ENCODE measurements at regions not wholly inside any gene's neighbourhood (a gene's known extent, or its start where the extent isn't known, plus 50 kb on each side); places are given as distances from the start of the nearest gene placed in this dataset.

GRCh38 chrX:39018541-39018940, 217.3 kb downstream of the MID1IP1 start (continued):
- no peak for TF ChIP-seq ZNF843 (tag by site-specific recombination; IDR thresholded peaks at IDR 0.05)
- TF ChIP-seq, protein P1, sequence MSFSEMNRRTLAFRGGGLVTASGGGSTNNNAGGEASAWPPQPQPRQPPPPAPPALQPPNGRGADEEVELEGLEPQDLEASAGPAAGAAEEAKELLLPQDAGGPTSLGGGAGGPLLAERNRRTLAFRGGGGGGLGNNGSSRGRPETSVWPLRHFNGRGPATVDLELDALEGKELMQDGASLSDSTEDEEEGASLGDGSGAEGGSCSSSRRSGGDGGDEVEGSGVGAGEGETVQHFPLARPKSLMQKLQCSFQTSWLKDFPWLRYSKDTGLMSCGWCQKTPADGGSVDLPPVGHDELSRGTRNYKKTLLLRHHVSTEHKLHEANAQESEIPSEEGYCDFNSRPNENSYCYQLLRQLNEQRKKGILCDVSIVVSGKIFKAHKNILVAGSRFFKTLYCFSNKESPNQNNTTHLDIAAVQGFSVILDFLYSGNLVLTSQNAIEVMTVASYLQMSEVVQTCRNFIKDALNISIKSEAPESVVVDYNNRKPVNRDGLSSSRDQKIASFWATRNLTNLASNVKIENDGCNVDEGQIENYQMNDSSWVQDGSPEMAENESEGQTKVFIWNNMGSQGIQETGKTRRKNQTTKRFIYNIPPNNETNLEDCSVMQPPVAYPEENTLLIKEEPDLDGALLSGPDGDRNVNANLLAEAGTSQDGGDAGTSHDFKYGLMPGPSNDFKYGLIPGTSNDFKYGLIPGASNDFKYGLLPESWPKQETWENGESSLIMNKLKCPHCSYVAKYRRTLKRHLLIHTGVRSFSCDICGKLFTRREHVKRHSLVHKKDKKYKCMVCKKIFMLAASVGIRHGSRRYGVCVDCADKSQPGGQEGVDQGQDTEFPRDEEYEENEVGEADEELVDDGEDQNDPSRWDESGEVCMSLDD (tag by site-specific recombination; IDR thresholded peaks at IDR 0.05), result no peak

- H3K4me1 ChIP-seq (ENCODE audit: control insufficient read depth, insufficient read depth, low read length), result peaks cover 4% of the 10 kb centered on the region; the same call in 1 of the 2 replicates
- TF ChIP-seq ZNF341 (tag by site-specific recombination; IDR thresholded peaks at IDR 0.05; ENCODE audit: low read depth) (no peak), HOXD13 (CRISPR knock-in tag; IDR thresholded peaks at IDR 0.05; ENCODE audit: borderline replicate concordance) (no peak), ZNF404 (tag by site-specific recombination; IDR thresholded peaks at IDR 0.05) (no peak), SETDB1 (IDR thresholded peaks at IDR 0.05; ENCODE audit: insufficient read length, low read length) (no peak)
- TF ChIP-seq, protein P2, sequence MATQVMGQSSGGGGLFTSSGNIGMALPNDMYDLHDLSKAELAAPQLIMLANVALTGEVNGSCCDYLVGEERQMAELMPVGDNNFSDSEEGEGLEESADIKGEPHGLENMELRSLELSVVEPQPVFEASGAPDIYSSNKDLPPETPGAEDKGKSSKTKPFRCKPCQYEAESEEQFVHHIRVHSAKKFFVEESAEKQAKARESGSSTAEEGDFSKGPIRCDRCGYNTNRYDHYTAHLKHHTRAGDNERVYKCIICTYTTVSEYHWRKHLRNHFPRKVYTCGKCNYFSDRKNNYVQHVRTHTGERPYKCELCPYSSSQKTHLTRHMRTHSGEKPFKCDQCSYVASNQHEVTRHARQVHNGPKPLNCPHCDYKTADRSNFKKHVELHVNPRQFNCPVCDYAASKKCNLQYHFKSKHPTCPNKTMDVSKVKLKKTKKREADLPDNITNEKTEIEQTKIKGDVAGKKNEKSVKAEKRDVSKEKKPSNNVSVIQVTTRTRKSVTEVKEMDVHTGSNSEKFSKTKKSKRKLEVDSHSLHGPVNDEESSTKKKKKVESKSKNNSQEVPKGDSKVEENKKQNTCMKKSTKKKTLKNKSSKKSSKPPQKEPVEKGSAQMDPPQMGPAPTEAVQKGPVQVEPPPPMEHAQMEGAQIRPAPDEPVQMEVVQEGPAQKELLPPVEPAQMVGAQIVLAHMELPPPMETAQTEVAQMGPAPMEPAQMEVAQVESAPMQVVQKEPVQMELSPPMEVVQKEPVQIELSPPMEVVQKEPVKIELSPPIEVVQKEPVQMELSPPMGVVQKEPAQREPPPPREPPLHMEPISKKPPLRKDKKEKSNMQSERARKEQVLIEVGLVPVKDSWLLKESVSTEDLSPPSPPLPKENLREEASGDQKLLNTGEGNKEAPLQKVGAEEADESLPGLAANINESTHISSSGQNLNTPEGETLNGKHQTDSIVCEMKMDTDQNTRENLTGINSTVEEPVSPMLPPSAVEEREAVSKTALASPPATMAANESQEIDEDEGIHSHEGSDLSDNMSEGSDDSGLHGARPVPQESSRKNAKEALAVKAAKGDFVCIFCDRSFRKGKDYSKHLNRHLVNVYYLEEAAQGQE (tag by site-specific recombination; IDR thresholded peaks at IDR 0.05), result no peak
- TF ChIP-seq, protein P3, sequence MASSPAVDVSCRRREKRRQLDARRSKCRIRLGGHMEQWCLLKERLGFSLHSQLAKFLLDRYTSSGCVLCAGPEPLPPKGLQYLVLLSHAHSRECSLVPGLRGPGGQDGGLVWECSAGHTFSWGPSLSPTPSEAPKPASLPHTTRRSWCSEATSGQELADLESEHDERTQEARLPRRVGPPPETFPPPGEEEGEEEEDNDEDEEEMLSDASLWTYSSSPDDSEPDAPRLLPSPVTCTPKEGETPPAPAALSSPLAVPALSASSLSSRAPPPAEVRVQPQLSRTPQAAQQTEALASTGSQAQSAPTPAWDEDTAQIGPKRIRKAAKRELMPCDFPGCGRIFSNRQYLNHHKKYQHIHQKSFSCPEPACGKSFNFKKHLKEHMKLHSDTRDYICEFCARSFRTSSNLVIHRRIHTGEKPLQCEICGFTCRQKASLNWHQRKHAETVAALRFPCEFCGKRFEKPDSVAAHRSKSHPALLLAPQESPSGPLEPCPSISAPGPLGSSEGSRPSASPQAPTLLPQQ (tag by site-specific recombination; IDR thresholded peaks at IDR 0.05), result no peak
- H3K9me3 ChIP-seq (ENCODE audit: control insufficient read depth, insufficient read depth, low read depth, low read length), result no peaks in the 10 kb centered on the region
- CTCF ChIA-PET, result no interaction called here
- H3K36me3 ChIP-seq (ENCODE audit: control insufficient read depth in 2 of 2, insufficient read depth in 1 of 2, low read length in 2 of 2), result no peaks in the 10 kb centered on the region
- POLR2A ChIA-PET, result no interaction called here
- H3K4me3 ChIP-seq (ENCODE audit: low read depth, low read length), result no peak overlapping the region
- no peak overlapping the region for H3K27ac ChIP-seq (ENCODE audit: extremely low read depth, low read depth, low read length)
Measured at GRCh38 chrX:39019056-39019455, 217.8 kb downstream of the MID1IP1 start.

DNA sequence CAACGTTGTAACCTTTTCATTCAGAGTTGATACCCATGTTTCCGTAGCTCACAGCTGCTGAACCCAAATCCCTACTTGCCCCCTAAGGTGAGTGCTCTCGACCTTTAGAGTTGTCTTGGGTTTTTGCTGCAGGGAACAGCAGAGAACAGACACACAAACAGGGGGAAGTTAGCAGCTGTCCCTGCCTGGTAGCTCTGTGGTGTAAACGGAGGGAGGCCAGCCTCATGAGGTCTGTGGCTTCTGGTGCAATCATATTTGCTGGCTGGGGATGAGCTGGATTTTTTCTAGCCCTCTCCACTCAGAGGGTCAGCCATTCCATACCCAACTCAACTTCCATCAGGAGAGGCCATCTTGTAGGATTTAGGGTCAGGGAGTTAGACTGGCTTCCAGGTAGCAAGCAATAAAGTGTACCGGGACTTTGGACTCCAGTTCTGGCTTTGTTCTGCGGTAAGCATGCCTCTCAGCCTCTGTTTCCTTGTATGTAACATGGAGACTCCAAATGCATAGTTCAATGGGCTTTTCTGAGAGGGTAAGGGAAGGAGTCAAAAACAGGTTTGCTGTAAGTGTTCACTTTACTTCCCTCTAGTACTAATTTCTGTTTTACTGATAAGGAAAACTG, 218.9 kb downstream of the MID1IP1 start:
- peaks cover 4% of the 10 kb centered on the region; the same call in 1 of the 2 replicates for H3K4me1 ChIP-seq (ENCODE audit: control insufficient read depth, insufficient read depth, low read length)
- no peak overlapping the region for H3K27ac ChIP-seq (ENCODE audit: extremely low read depth, low read depth, low read length)
- H3K36me3 ChIP-seq (ENCODE audit: control insufficient read depth in 2 of 2, insufficient read depth in 1 of 2, low read length in 2 of 2), result no peaks in the 10 kb centered on the region
- H3K4me3 ChIP-seq (ENCODE audit: low read depth, low read length), result no peak overlapping the region
- TF ChIP-seq KLF16 (tag by site-specific recombination; IDR thresholded peaks at IDR 0.05) (no peak), ZNF423 (tag by site-specific recombination; IDR thresholded peaks at IDR 0.05) (no peak), ZNF354C (tag by site-specific recombination; IDR thresholded peaks at IDR 0.05; ENCODE audit: borderline replicate concordance, low read depth) (no peak), ZNF76 (tag by site-specific recombination; IDR thresholded peaks at IDR 0.05; ENCODE audit: borderline replicate concordance, low read depth) (no peak), ZNF140 (tag by site-specific recombination; IDR thresholded peaks at IDR 0.05) (no peak), OSR2 (tag by site-specific recombination; IDR thresholded peaks at IDR 0.05) (no peak)
- TF ChIP-seq, protein P1 (tag by site-specific recombination; IDR thresholded peaks at IDR 0.05), result no peak
- ChIA-PET CTCF (no interaction called here), POLR2A (no interaction called here)
- H3K9me3 ChIP-seq (ENCODE audit: control insufficient read depth, insufficient read depth, low read depth, low read length), result no peaks in the 10 kb centered on the region

All from HEK293 (cell line).